ENCODE measurements at regions not wholly inside any gene's neighbourhood (a gene's known extent, or its start where the extent isn't known, plus 50 kb on each side); places are given as distances from the start of the nearest gene placed in this dataset.

DNA sequence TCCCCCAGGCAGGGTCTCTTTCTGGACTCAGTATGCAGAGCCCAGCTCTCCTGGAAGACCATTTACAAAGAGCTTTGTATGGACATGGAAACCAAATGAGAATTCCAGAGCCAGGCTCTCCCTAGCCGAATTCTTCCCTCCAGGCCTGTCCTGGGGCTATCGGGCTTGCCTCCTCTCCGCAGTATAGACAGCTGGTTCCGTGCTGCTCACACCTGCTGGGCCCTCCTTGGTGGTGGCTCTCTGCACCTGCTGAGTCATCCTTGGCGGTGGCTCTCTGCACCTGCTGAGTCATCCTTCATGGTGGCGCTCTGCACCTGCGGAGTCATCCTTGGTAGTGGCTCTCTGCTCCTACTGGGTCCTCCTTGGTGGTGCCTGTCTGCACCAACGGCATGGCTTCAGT lies 743.5 kb downstream of the BRD1 start:
- 62 to 76% methylated on average over 8 of the region's 8 CpGs for WGBS, 2 donors
- H3K27ac ChIP-seq, result no peak overlapping the region
- H3K36me3 ChIP-seq, result no peaks in the 10 kb centered on the region
- H3K4me3 ChIP-seq, result no peak overlapping the region
- TF ChIP-seq EP300 (IDR thresholded peaks at IDR 0.05) (no peak), POLR2A (IDR thresholded peaks at IDR 0.05) (no peak), POLR2AphosphoS5 (IDR thresholded peaks at IDR 0.05) (no peak)
- TF ChIP-seq, protein P1, sequence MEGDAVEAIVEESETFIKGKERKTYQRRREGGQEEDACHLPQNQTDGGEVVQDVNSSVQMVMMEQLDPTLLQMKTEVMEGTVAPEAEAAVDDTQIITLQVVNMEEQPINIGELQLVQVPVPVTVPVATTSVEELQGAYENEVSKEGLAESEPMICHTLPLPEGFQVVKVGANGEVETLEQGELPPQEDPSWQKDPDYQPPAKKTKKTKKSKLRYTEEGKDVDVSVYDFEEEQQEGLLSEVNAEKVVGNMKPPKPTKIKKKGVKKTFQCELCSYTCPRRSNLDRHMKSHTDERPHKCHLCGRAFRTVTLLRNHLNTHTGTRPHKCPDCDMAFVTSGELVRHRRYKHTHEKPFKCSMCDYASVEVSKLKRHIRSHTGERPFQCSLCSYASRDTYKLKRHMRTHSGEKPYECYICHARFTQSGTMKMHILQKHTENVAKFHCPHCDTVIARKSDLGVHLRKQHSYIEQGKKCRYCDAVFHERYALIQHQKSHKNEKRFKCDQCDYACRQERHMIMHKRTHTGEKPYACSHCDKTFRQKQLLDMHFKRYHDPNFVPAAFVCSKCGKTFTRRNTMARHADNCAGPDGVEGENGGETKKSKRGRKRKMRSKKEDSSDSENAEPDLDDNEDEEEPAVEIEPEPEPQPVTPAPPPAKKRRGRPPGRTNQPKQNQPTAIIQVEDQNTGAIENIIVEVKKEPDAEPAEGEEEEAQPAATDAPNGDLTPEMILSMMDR (IDR thresholded peaks at IDR 0.05), result no peak
- DNase-seq, result peak; percentile 47
- H3K27me3 ChIP-seq, result peaks cover 0 to 25% (median 0%) of the 10 kb centered on the region in 3 donors
- no peaks in the 10 kb centered on the region for H3K9me3 ChIP-seq
- intact Hi-C loops (cut with DNase I), result no loop called here
- no peaks in the 10 kb centered on the region for H3K4me1 ChIP-seq

DNA sequence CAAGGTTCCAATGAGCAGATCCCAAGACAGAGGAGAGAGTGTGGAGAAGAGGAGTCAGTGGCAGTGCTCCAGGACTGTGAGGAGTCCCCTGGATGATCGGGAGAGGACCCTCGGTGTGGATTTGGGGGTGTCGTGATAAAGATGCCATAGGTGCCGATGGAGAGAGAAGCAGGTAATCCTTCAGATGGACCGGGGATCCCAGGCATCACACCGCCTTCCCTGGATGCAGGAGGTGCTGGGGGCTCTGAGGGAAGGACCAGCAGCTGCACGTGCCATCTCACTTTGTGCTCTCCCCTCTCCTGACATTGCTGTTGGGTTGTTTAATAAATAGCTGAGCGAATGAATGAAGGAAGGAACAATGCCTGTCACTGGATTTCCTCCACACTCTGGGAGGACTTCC lies 744.1 kb downstream of the BRD1 start:
- Histone ChIP-seq H3K27ac (no peak overlapping the region), H3K4me1 (no peaks in the 10 kb centered on the region), H3K27me3 (peaks cover 0 to 21% (median 0%) of the 10 kb centered on the region in 3 donors), H3K36me3 (no peaks in the 10 kb centered on the region), H3K4me3 (no peak overlapping the region), H3K9me3 (no peaks in the 10 kb centered on the region)
- 81 to 83% methylated on average over 8 of the region's 8 CpGs for WGBS, 2 donors
- peak; percentile 19 for DNase-seq
- TF ChIP-seq, protein P1 (IDR thresholded peaks at IDR 0.05), result no peak
- TF ChIP-seq POLR2AphosphoS5 (IDR thresholded peaks at IDR 0.05) (no peak), POLR2A (IDR thresholded peaks at IDR 0.05) (no peak), EP300 (IDR thresholded peaks at IDR 0.05) (no peak)
- intact Hi-C loops (cut with DNase I), result no loop called here

DNA sequence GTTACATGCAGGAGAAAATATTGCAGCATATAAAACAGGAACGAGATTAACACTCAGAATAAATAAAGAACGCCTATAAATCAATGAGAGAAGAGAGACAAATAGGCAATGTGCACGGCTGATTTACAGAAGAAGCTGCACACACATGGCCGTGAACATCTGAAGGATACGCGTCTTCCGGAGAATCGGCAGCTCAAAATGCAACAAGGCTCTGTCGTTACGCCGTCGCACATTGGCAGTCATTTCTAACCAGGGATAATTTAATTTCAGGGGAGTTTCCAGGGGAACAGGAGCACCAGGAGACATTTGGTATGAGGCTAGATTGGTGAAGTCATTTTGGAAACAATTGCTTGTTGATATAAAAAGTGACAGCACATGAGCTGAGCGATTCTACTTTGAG lies 745.2 kb downstream of the BRD1 start:
- Histone ChIP-seq H3K4me1 (no peaks in the 10 kb centered on the region), H3K4me3 (no peak overlapping the region), H3K9me3 (no peaks in the 10 kb centered on the region), H3K27me3 (peaks cover 0 to 13% (median 0%) of the 10 kb centered on the region in 3 donors), H3K36me3 (no peaks in the 10 kb centered on the region), H3K27ac (no peak overlapping the region)
- intact Hi-C loops (cut with DNase I), result no loop called here
- peak; percentile 44 for DNase-seq
- TF ChIP-seq POLR2A (IDR thresholded peaks at IDR 0.05), result no peak
- no peak for TF ChIP-seq POLR2AphosphoS5 (IDR thresholded peaks at IDR 0.05)
- TF ChIP-seq, protein P1 (IDR thresholded peaks at IDR 0.05), result no peak
- no peak for TF ChIP-seq EP300 (IDR thresholded peaks at IDR 0.05)
- WGBS, 2 donors, result 74 to 75% methylated on average over 13 of the region's 13 CpGs

DNA sequence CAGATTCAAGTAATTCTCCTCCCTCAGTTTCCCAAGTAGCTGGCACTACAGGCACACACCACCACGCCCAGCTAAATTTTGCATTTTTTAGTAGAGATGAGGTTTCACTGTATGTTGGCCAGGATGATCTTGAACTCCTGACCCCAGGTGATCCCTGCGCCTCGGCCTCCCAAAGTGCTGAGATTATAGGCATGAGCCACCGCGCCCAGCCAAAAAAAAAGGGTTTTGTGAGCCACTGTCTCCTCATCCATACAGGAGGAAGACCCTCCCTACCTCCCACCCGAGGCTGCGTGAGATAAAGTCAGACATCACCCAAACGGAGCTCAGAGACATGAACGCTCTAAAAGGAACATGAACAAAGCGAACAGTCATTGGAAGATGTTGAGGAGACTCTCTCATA lies 745.7 kb downstream of the BRD1 start:
- intact Hi-C loops (cut with DNase I), result no loop called here
- 72 to 84% methylated on average over 10 of the region's 10 CpGs for WGBS, 2 donors
- DNase-seq, result peak; percentile 10
- TF ChIP-seq POLR2AphosphoS5 (IDR thresholded peaks at IDR 0.05), result no peak
- TF ChIP-seq EP300 (IDR thresholded peaks at IDR 0.05), result no peak
- no peak for TF ChIP-seq POLR2A (IDR thresholded peaks at IDR 0.05)
- TF ChIP-seq, protein P1 (IDR thresholded peaks at IDR 0.05), result no peak
- Histone ChIP-seq H3K9me3 (no peaks in the 10 kb centered on the region), H3K4me1 (no peaks in the 10 kb centered on the region), H3K36me3 (no peaks in the 10 kb centered on the region), H3K27ac (no peak overlapping the region), H3K4me3 (no peak overlapping the region), H3K27me3 (peaks cover 0 to 11% (median 0%) of the 10 kb centered on the region in 3 donors)

DNA sequence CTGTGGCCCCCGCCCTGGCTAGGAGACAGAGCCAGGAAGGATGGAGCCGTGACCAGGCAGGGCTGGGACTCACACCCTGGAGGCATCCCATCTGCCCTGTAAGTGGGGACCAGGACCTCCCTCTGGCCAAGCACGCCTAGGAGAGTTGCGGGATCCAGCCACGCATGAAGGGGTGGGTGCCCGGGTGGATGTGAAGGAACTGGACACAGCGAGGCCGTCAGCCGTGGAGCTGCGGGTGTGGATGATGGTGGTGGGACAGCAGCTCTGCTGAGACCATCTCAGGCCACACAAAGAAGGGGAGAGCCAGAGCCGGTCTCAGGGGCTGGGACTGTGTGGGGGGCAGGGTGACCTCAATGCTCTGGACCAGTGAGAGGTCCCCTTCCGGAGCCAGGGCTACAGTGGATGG lies 746.4 kb downstream of the BRD1 start:
- H3K4me1 ChIP-seq, result no peaks in the 10 kb centered on the region
- H3K27ac ChIP-seq, result no peak overlapping the region
- DNase-seq, result peak; percentile 60
- H3K4me3 ChIP-seq, result no peak overlapping the region
- H3K9me3 ChIP-seq, result no peaks in the 10 kb centered on the region
- H3K36me3 ChIP-seq, result no peaks in the 10 kb centered on the region
- TF ChIP-seq, protein P1 (IDR thresholded peaks at IDR 0.05), result no peak
- TF ChIP-seq POLR2A (IDR thresholded peaks at IDR 0.05) (no peak), EP300 (IDR thresholded peaks at IDR 0.05) (no peak), POLR2AphosphoS5 (IDR thresholded peaks at IDR 0.05) (no peak)
- WGBS, 2 donors, result 84 to 88% methylated on average over 12 of the region's 12 CpGs
- intact Hi-C loops (cut with DNase I), result no loop called here
- H3K27me3 ChIP-seq, result peaks cover 0 to 11% (median 0%) of the 10 kb centered on the region in 3 donors
